ENCODE measurements at regions not wholly inside any gene's neighbourhood (a gene's known extent, or its start where the extent isn't known, plus 50 kb on each side); places are given as distances from the start of the nearest gene placed in this dataset.

DNA sequence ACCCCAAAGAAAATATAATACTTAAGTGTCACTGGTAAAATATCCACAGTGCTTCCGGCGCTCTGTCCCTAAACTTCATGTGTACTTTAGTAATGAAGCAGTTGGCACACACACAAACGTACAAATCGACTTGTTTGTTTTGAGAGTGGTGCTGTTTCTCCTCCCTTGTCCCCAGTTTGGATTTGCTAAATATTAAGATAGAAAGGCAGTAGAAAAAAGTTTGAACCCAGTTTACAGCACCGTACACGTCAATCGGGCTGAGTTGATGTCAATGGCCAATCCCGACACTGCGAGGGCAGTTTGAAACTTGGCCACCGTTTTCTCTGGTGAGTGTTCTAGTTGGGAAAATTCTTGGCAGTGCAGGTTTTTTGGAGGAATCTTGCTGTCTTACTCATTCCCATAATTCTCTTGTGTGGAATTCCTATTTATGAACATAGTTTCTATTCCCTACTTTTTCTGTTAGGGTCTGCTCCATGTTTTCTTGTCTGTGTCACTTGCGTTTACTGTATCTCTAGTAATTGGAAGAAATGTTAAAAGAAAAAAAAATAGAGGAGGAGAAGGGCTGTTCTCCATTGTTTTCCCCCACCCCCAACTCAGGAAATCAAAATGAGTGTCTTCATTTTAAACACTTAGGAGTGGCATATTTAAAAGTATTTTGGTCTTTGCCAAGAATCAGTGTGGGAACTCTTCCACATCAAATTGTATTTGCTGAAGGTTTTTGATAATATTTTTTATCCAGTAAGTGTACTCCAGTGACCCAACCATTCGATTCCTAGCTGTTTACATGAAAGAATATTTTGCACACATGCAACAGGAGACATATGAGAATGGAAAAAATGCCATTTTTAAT, 72.3 kb downstream of the OR2B2 start:
- Histone ChIP-seq H3K4me3 (peak overlapping the region; percentile 77 to 85), H3K27me3 (no peaks in the 10 kb centered on the region), H3K36me3 (no peaks in the 10 kb centered on the region), H3K9me3 (no peaks in the 10 kb centered on the region), H3K4me1 (no peaks in the 10 kb centered on the region), H3K27ac (peak overlapping the region; percentile 95 to 98)
- DNase-seq = peak; percentile 53 to 55
- no peak for TF ChIP-seq POLR2A (IDR thresholded peaks at IDR 0.05)
- TF ChIP-seq, protein P1, sequence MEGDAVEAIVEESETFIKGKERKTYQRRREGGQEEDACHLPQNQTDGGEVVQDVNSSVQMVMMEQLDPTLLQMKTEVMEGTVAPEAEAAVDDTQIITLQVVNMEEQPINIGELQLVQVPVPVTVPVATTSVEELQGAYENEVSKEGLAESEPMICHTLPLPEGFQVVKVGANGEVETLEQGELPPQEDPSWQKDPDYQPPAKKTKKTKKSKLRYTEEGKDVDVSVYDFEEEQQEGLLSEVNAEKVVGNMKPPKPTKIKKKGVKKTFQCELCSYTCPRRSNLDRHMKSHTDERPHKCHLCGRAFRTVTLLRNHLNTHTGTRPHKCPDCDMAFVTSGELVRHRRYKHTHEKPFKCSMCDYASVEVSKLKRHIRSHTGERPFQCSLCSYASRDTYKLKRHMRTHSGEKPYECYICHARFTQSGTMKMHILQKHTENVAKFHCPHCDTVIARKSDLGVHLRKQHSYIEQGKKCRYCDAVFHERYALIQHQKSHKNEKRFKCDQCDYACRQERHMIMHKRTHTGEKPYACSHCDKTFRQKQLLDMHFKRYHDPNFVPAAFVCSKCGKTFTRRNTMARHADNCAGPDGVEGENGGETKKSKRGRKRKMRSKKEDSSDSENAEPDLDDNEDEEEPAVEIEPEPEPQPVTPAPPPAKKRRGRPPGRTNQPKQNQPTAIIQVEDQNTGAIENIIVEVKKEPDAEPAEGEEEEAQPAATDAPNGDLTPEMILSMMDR (IDR thresholded peaks at IDR 0.05) = no peak
- intact Hi-C loops (cut with DNase I; ENCODE audit: low total_unique reads) = no loop called here

DNA sequence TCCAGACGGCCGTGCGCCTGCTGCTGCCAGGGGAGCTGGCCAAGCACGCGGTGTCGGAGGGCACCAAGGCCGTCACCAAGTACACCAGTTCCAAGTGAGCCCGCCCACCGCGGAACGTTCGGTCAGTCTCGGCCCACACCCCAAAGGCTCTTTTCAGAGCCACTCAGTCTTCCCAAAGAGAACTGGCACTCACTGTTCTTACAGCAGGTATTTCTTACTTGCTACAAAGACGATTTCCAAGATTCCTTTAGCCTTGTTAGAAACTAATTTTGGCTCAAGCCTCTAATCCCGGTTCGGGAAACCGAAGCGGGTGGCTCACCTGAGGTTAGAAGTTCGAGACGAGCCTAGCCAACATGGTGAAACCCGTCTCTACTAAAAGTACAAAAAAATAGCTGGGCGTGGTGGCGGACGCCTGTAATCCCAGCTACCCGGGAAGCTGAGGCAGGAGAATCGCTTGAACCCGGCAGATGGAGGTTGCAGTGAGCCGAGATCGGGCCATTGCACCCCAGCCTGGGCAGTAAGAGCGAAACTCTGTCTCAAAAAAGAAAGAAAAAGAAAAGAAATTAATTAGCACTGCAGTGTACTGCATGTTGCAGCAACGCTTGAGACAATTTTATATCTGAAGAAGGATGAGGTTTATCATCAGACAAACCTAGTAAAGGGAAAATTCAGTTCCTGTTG, 73.1 kb downstream of the OR2B2 start:
- H3K9me3 ChIP-seq = no peaks in the 10 kb centered on the region
- no peaks in the 10 kb centered on the region for H3K27me3 ChIP-seq
- no peaks in the 10 kb centered on the region for H3K4me1 ChIP-seq
- intact Hi-C loops (cut with DNase I; ENCODE audit: low total_unique reads) = no loop called here
- peak overlapping the region; percentile 77 to 85 for H3K4me3 ChIP-seq
- no peak for TF ChIP-seq POLR2A (IDR thresholded peaks at IDR 0.05)
- TF ChIP-seq, protein P1 (IDR thresholded peaks at IDR 0.05) = no peak
- peak in 1 of 2 donors; percentile 65 for DNase-seq
- H3K27ac ChIP-seq = peak overlapping the region; percentile 95 to 98
- H3K36me3 ChIP-seq = no peaks in the 10 kb centered on the region

DNA sequence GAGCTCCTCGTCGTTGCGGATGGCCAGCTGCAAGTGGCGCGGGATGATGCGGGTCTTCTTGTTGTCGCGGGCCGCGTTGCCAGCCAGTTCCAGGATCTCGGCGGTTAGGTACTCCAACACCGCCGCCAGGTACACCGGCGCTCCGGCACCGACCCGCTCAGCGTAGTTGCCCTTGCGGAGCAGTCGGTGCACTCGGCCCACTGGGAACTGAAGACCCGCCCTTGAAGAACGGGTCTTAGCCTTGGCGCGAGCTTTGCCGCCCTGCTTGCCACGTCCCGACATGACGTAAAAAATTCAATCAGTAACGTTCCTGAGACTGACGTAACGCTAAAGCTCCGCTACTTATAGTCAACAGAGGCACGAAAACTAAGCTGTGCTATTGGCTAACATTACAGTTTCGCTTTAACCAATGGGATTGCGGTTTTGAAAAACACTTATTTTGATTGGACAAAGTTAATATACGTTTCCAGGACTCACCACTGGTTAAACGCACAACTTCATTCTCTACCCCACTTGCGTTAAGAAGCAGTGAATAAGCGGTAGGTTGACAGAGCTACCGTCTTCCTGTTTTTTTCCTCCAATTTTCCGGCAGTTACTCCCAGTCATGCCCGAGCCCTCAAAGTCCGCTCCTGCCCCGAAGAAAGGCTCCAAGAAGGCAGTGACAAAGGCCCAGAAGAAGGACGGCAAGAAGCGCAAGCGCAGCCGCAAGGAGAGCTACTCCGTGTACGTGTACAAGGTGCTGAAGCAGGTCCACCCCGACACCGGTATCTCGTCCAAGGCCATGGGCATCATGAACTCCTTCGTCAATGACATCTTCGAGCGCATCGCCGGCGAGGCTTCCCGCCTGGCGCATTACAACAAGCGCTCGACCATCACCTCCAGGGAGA, 73.9 kb downstream of the OR2B2 start:
- no peaks in the 10 kb centered on the region for H3K4me1 ChIP-seq
- H3K27me3 ChIP-seq = no peaks in the 10 kb centered on the region
- no peaks in the 10 kb centered on the region for H3K36me3 ChIP-seq
- intact Hi-C loops (cut with DNase I; ENCODE audit: low total_unique reads) = no loop called here
- H3K27ac ChIP-seq = peak overlapping the region; percentile 95 to 98
- H3K9me3 ChIP-seq = no peaks in the 10 kb centered on the region
- peak; percentile 75 to 83 for DNase-seq
- peak overlapping the region; percentile 77 to 85 for H3K4me3 ChIP-seq
- peak; percentile 96 to 97 for TF ChIP-seq POLR2A (IDR thresholded peaks at IDR 0.05)
- TF ChIP-seq, protein P1 (IDR thresholded peaks at IDR 0.05) = peak in 3 of 4 experiments; percentile 4 to 62 (median 19)

DNA sequence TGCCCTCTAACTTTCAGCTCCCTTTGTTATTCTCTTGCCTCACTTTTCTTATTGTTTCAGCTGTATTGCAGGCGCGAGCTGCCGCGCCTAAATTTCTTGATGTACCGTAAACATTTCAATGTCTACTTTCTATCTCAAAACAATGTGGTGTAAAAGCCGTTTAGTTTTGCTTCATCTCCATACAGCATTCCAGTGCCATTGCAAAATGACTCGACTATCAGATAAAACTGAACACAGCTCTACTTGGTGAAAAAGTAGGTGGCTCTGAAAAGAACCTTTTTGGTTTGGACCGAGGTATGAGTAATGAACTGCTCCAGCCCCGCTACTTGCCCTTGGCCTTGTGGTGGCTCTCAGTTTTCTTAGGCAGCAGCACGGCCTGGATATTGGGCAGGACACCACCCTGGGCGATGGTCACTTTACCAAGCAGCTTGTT, 74.6 kb downstream of the OR2B2 start:
- H3K4me3 ChIP-seq = peak overlapping the region; percentile 77 to 85
- no peaks in the 10 kb centered on the region for H3K27me3 ChIP-seq
- no peaks in the 10 kb centered on the region for H3K9me3 ChIP-seq
- no peaks in the 10 kb centered on the region for H3K36me3 ChIP-seq
- intact Hi-C loops (cut with DNase I; ENCODE audit: low total_unique reads) = no loop called here
- H3K27ac ChIP-seq = peak overlapping the region; percentile 95 to 98
- TF ChIP-seq, protein P1 (IDR thresholded peaks at IDR 0.05) = no peak
- TF ChIP-seq POLR2A (IDR thresholded peaks at IDR 0.05) = no peak
- DNase-seq = no peak
- no peaks in the 10 kb centered on the region for H3K4me1 ChIP-seq

All from uterus (tissue), 3 donors.